ENCODE measurements at regions not wholly inside any gene's neighbourhood (a gene's known extent, or its start where the extent isn't known, plus 50 kb on each side); places are given as distances from the start of the nearest gene placed in this dataset.
A peak's percentile ranks its signal among the peaks of the same experiment; 100 is the strongest.

GRCh38 chr10:118246332-118247295, 95.5 kb downstream of the FAM204A start:
- H3K4me3 ChIP-seq (ENCODE audit: low read length): no peak overlapping the region
- no peak for TF ChIP-seq CTCF (conservative IDR thresholded peaks at IDR 0.05; ENCODE audit: low read depth, low read length)
- DNase-seq (ENCODE audit: low read depth): no peak

GRCh38 chr10:118243907-118244306, 98.2 kb downstream of the FAM204A start:
- no peak overlapping the region for H3K4me3 ChIP-seq (ENCODE audit: low read length)
- no peak for DNase-seq (ENCODE audit: low read depth)
- no peak for TF ChIP-seq CTCF (conservative IDR thresholded peaks at IDR 0.05; ENCODE audit: low read depth, low read length)

GRCh38 chr10:118241229-118242137, 100.6 kb downstream of the FAM204A start:
- H3K4me3 ChIP-seq (ENCODE audit: low read length): no peak overlapping the region
- DNase-seq (ENCODE audit: low read depth): peak; percentile 33
- peak; percentile 95 for TF ChIP-seq CTCF (conservative IDR thresholded peaks at IDR 0.05; ENCODE audit: low read depth, low read length)

GRCh38 chr10:118239236-118239630, 102.9 kb downstream of the FAM204A start:
- TF ChIP-seq CTCF (conservative IDR thresholded peaks at IDR 0.05; ENCODE audit: low read depth, low read length): no peak
- DNase-seq (ENCODE audit: low read depth): no peak
- no peak overlapping the region for H3K4me3 ChIP-seq (ENCODE audit: low read length)

- no peak for DNase-seq (ENCODE audit: low read depth)
- no peak overlapping the region for H3K4me3 ChIP-seq (ENCODE audit: low read length)
- TF ChIP-seq CTCF (conservative IDR thresholded peaks at IDR 0.05; ENCODE audit: low read depth, low read length): no peak
Measured at GRCh38 chr10:118238573-118239235, 103.4 kb downstream of the FAM204A start.

GRCh38 chr10:118237930-118238329, 104.2 kb downstream of the FAM204A start:
- no peak for TF ChIP-seq CTCF (conservative IDR thresholded peaks at IDR 0.05; ENCODE audit: low read depth, low read length)
- no peak for DNase-seq (ENCODE audit: low read depth)
- no peak overlapping the region for H3K4me3 ChIP-seq (ENCODE audit: low read length)

All from retinal pigment epithelial cell (primary cell).